KMS-11 (cell line): ENCODE measurements at regions not wholly inside any gene's neighbourhood (a gene's known extent, or its start where the extent isn't known, plus 50 kb on each side); places are given as distances from the start of the nearest gene placed in this dataset.
"Not testable (repeated sequence)": the region's sequence is repeated elsewhere in the genome, so short reads cannot be mapped to it uniquely, and the experiment has no call there.

Experiments used
- H2AFZ ChIP-seq: fragments of 200-600 bp; sonication (generic); 2 replicates; pipeline ENCODE4 v1.6.1; 2016; ENCODE audit warnings: antibody characterized with exemption, mixed run types, low read depth
- H3K27ac ChIP-seq: fragments of 200-600 bp; sonication (generic); 2 replicates; pipeline ENCODE4 v1.6.1; 2016; ENCODE audit warnings: mild to moderate bottlenecking, mixed run types
- H3K27me3 ChIP-seq: fragments of 200-600 bp; sonication (generic); 2 replicates; pipeline ENCODE4 v1.6.1; 2017; ENCODE audit warnings: mild to moderate bottlenecking, low read depth, mixed run types, moderate library complexity; ENCODE audit not compliant: insufficient read depth
- H3K36me3 ChIP-seq: fragments of 200-600 bp; sonication (generic); 2 replicates; pipeline ENCODE4 v1.6.1; 2017; ENCODE audit warnings: mild to moderate bottlenecking, mixed run types; ENCODE audit not compliant: insufficient read depth
- H3K4me1 ChIP-seq: fragments of 200-600 bp; sonication (generic); 2 replicates; pipeline ENCODE4 v1.6.1; 2016; ENCODE audit warnings: mild to moderate bottlenecking, low read depth, mixed run types; ENCODE audit not compliant: poor library complexity, severe bottlenecking
- H3K4me2 ChIP-seq: fragments of 200-600 bp; sonication (generic); 2 replicates; pipeline ENCODE4 v1.7.0; 2016; ENCODE audit warnings: mild to moderate bottlenecking, mixed run types
- H3K4me3 ChIP-seq: fragments of 200-600 bp; sonication (generic); IDR thresholded peaks from 2 replicates; pipeline ENCODE4 v1.6.1; 2017; ENCODE audit warnings: low read depth, low read length, mixed read lengths; ENCODE audit not compliant: insufficient read depth
- H3K79me2 ChIP-seq: fragments of 200-600 bp; sonication (generic); 2 replicates; pipeline ENCODE4 v1.6.1; 2016; ENCODE audit warnings: low read depth, mixed run types; ENCODE audit not compliant: insufficient read depth
- H3K9ac ChIP-seq: fragments of 200-600 bp; sonication (generic); 2 replicates; pipeline ENCODE4 v1.6.1; 2016; ENCODE audit warnings: mild to moderate bottlenecking, mixed run types
- H4K20me1 ChIP-seq: fragments of 200-600 bp; sonication (generic); 2 replicates; pipeline ENCODE4 v1.6.1; 2016; ENCODE audit warnings: mild to moderate bottlenecking, mixed run types; ENCODE audit not compliant: insufficient read depth
- CTCF ChIP-seq: fragments of 200-600 bp; sonication (generic); conservative IDR thresholded peaks from 2 replicates; pipeline ENCODE4 v1.6.1; 2017; ENCODE audit warnings: low read depth, mild to moderate bottlenecking, antibody characterized with exemption, low read length, moderate library complexity, mixed read lengths

- Histone ChIP-seq H2AFZ (no peak overlapping the region), H3K27me3 (no peaks in the 10 kb centered on the region), H4K20me1 (no peaks in the 10 kb centered on the region), H3K79me2 (no peaks in the 10 kb centered on the region), H3K9ac (no peak overlapping the region), H3K4me1 (no peaks in the 10 kb centered on the region), H3K36me3 (no peaks in the 10 kb centered on the region), H3K4me3 (no peak overlapping the region), H3K27ac (no peak overlapping the region), H3K4me2 (no peak overlapping the region)
- no peak for TF ChIP-seq CTCF
Observed at GRCh38 chr5:142235870-142236672, 88.8 kb downstream of the SPRY4 start.

GRCh38 chr5:142235050-142235797 is 89.6 kb downstream of the SPRY4 start:
- no peak overlapping the region for H3K9ac ChIP-seq

GRCh38 chr5:142233083-142234032 is 91.5 kb downstream of the SPRY4 start:
- Histone ChIP-seq H3K36me3 (no peaks in the 10 kb centered on the region), H3K4me3 (no peak overlapping the region), H2AFZ (no peak overlapping the region)

More at GRCh38 chr5:142235050-142235797, 89.6 kb downstream of the SPRY4 start:
- Histone ChIP-seq H3K36me3 (no peaks in the 10 kb centered on the region), H2AFZ (no peak overlapping the region), H4K20me1 (no peaks in the 10 kb centered on the region), H3K4me3 (no peak overlapping the region), H3K4me2 (no peak overlapping the region), H3K27me3 (no peaks in the 10 kb centered on the region), H3K79me2 (no peaks in the 10 kb centered on the region), H3K4me1 (no peaks in the 10 kb centered on the region), H3K27ac (no peak overlapping the region)
- no peak for TF ChIP-seq CTCF

GRCh38 chr5:142230949-142231348 is 93.9 kb downstream of the SPRY4 start:
- not testable (repeated sequence) for H3K79me2 ChIP-seq, H4K20me1 ChIP-seq, H3K27ac ChIP-seq, H3K9ac ChIP-seq, H3K4me3 ChIP-seq, H3K27me3 ChIP-seq, H3K4me2 ChIP-seq, H2AFZ ChIP-seq, H3K4me1 ChIP-seq, H3K36me3 ChIP-seq

More at GRCh38 chr5:142233083-142234032, 91.5 kb downstream of the SPRY4 start:
- Histone ChIP-seq H3K4me2 (no peak overlapping the region), H3K4me1 (no peaks in the 10 kb centered on the region), H3K79me2 (no peaks in the 10 kb centered on the region), H3K27me3 (no peaks in the 10 kb centered on the region), H3K9ac (no peak overlapping the region), H3K27ac (no peak overlapping the region), H4K20me1 (no peaks in the 10 kb centered on the region)
- TF ChIP-seq CTCF, result no peak
